Loucy (cell line): ENCODE measurements at regions not wholly inside any gene's neighbourhood (a gene's known extent, or its start where the extent isn't known, plus 50 kb on each side); places are given as distances from the start of the nearest gene placed in this dataset.

Experiments
- H2AFZ ChIP-seq: fragments of 200-600 bp; sonication (generic); 2 replicates; pipeline ENCODE4 v1.6.0; 2016; ENCODE audit warnings: antibody characterized with exemption, mild to moderate bottlenecking, low read length, moderate library complexity
- H3F3A ChIP-seq: fragments of 200-600 bp; 2 replicates; pipeline ENCODE4 v1.6.0; 2016; ENCODE audit warnings: antibody characterized with exemption, low read depth, mild to moderate bottlenecking
- H3K27me3 ChIP-seq: fragments of 200-600 bp; sonication (generic); 2 replicates; pipeline ENCODE4 v1.6.1; 2014; ENCODE audit warnings: low read length, mild to moderate bottlenecking; ENCODE audit not compliant: insufficient read depth, poor library complexity, severe bottlenecking
- H3K36me3 ChIP-seq: fragments of 200-600 bp; sonication (generic); 2 replicates; pipeline ENCODE4 v1.6.1; 2016; ENCODE audit warnings: low read length; ENCODE audit not compliant: insufficient read depth
- H3K4me1 ChIP-seq: fragments of 200-600 bp; sonication (generic); 2 replicates; pipeline ENCODE4 v1.5.1; 2014; ENCODE audit warnings: low read length, mild to moderate bottlenecking; ENCODE audit not compliant: insufficient read depth, poor library complexity, severe bottlenecking
- H3K4me2 ChIP-seq: fragments of 200-600 bp; sonication (generic); 2 replicates; pipeline ENCODE4 v1.6.0; 2014; ENCODE audit warnings: antibody characterized with exemption, low read length, low read depth, mild to moderate bottlenecking; ENCODE audit not compliant: poor library complexity, severe bottlenecking
- H3K4me3 ChIP-seq: fragments of 200-600 bp; sonication (generic); 2 replicates; pipeline ENCODE4 v1.5.1; 2014; ENCODE audit warnings: low read length, mild to moderate bottlenecking, mixed read lengths; ENCODE audit not compliant: poor library complexity, severe bottlenecking
- H3K79me2 ChIP-seq: fragments of 200-600 bp; sonication (generic); 2 replicates; pipeline ENCODE4 v1.6.1; 2014; ENCODE audit warnings: low read length; ENCODE audit not compliant: insufficient read depth
- H3K9ac ChIP-seq: fragments of 200-600 bp; sonication (generic); 2 replicates; pipeline ENCODE4 v1.6.0; 2014; ENCODE audit warnings: mild to moderate bottlenecking, low read depth, low read length, moderate library complexity; ENCODE audit not compliant: poor library complexity, severe bottlenecking
- H3K9me2 ChIP-seq: fragments of 200-600 bp; sonication (generic); replicated peaks from 2 replicates; pipeline ENCODE4 v1.6.1; 2016; ENCODE audit warnings: low read depth, low read length, mixed read lengths
- H3K9me3 ChIP-seq: fragments of 200-600 bp; sonication (generic); 2 replicates; pipeline ENCODE4 v1.6.1; 2014; ENCODE audit warnings: mild to moderate bottlenecking, antibody characterized with exemption, low read length, low read depth; ENCODE audit not compliant: insufficient read depth
- H4K20me1 ChIP-seq: fragments of 200-600 bp; sonication (generic); 2 replicates; pipeline ENCODE4 v1.6.0; 2014; ENCODE audit warnings: antibody characterized with exemption, low read length, mild to moderate bottlenecking; ENCODE audit not compliant: insufficient read depth, poor library complexity, severe bottlenecking
- EZH2phosphoT487 ChIP-seq: fragments of 200-600 bp; IDR thresholded peaks from 2 replicates; pipeline ENCODE4 v1.6.1; 2018; ENCODE audit warnings: antibody characterized with exemption, mild to moderate bottlenecking, moderate library complexity, borderline replicate concordance
- TF ChIP-seq, protein P1 (sequence below): fragments of 200-600 bp; sonication (generic); conservative IDR thresholded peaks from 2 replicates; pipeline ENCODE4 v1.5.1; 2014; ENCODE audit warnings: mild to moderate bottlenecking, antibody characterized with exemption, low read length

DNA sequence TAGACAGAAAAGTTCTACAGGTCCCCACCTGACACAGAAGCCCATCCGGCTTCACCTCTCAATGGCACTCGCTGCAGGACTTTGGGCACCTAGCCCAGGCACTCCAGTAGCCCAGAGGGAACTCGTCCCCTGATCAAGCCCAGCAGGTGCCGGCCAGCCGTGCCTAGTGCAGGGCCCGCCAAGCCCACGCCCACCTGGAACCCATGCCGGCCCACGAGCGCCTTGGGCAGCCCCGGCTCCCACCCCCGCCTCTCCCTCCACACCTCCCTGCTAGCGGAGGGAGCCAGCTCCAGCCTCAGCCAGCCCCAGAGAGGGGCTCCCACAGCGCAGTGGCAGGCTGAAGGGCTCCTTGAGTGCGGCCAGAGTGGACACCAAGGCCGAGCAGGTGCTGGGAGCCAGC lies 268.8 kb downstream of the SLITRK1 start:
- Histone ChIP-seq H3K4me3 (no peak overlapping the region), H3K27me3 (no peaks in the 10 kb centered on the region), H3K4me2 (no peak overlapping the region), H3K9me2 (no peaks in the 10 kb centered on the region), H3K9me3 (no peaks in the 10 kb centered on the region), H4K20me1 (no peaks in the 10 kb centered on the region), H3K9ac (no peak overlapping the region), H3K4me1 (no peaks in the 10 kb centered on the region), H3F3A (no peaks in the 10 kb centered on the region), H2AFZ (no peak overlapping the region), H3K79me2 (no peaks in the 10 kb centered on the region), H3K36me3 (no peaks in the 10 kb centered on the region)
- TF ChIP-seq, protein P1, sequence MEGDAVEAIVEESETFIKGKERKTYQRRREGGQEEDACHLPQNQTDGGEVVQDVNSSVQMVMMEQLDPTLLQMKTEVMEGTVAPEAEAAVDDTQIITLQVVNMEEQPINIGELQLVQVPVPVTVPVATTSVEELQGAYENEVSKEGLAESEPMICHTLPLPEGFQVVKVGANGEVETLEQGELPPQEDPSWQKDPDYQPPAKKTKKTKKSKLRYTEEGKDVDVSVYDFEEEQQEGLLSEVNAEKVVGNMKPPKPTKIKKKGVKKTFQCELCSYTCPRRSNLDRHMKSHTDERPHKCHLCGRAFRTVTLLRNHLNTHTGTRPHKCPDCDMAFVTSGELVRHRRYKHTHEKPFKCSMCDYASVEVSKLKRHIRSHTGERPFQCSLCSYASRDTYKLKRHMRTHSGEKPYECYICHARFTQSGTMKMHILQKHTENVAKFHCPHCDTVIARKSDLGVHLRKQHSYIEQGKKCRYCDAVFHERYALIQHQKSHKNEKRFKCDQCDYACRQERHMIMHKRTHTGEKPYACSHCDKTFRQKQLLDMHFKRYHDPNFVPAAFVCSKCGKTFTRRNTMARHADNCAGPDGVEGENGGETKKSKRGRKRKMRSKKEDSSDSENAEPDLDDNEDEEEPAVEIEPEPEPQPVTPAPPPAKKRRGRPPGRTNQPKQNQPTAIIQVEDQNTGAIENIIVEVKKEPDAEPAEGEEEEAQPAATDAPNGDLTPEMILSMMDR = no peak
- no peak for TF ChIP-seq EZH2phosphoT487

DNA sequence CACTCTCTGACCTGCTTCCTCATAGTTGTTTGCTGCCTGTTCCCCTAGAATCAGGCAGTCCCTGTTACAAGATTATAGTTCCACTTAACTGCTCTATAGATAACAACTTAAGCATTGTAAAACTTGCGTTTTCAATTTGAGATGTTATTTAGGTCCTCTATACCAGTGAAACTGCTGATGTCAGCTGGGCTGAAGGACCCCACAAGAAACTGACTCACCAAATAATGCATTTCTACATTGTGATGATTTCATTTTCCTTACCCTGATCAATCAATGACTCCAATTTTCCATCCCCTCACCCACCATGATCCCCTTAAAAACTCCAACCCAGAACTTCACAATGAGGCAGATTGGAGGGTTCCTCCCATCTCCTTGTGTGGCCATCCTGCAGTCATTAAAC lies 280.7 kb downstream of the SLITRK1 start:
- H4K20me1 ChIP-seq = no peaks in the 10 kb centered on the region
- no peaks in the 10 kb centered on the region for H3K79me2 ChIP-seq
- no peaks in the 10 kb centered on the region for H3K4me1 ChIP-seq
- H3K4me2 ChIP-seq = no peak overlapping the region
- no peaks in the 10 kb centered on the region for H3K36me3 ChIP-seq
- no peaks in the 10 kb centered on the region for H3K9me3 ChIP-seq
- H3F3A ChIP-seq = no peaks in the 10 kb centered on the region
- no peaks in the 10 kb centered on the region for H3K27me3 ChIP-seq
- no peak overlapping the region for H3K9ac ChIP-seq
- no peaks in the 10 kb centered on the region; the same call in 1 of the 2 replicates for H3K9me2 ChIP-seq
- no peak for TF ChIP-seq EZH2phosphoT487
- TF ChIP-seq, protein P1 = no peak
- H3K4me3 ChIP-seq = no peak overlapping the region
- H2AFZ ChIP-seq = no peak overlapping the region

DNA sequence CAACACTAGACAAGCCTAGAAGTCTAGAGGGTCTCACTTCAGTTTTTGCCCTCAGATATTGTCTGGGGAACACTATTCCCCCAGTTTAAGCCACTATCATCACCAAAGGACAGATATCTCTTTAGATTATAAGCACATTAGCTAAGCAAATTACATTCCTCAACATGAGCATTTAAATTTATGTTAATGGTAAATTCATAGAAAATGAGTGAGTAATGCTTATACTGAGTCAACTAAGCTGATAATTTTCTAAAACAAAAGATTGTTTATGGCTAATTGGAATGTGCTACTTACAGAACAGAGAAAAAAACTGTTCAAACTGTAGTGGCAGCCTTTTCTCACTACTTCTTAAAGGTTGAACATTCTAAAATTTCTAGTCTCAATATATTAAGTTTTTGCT lies 290.2 kb downstream of the SLITRK1 start:
- Histone ChIP-seq H3K4me3 (no peak overlapping the region), H3K36me3 (no peaks in the 10 kb centered on the region), H3K27me3 (no peaks in the 10 kb centered on the region), H4K20me1 (no peaks in the 10 kb centered on the region), H3K9me3 (no peaks in the 10 kb centered on the region), H3K4me2 (no peak overlapping the region), H3K9me2 (no peaks in the 10 kb centered on the region), H2AFZ (no peak overlapping the region), H3K79me2 (no peaks in the 10 kb centered on the region), H3K9ac (no peak overlapping the region), H3F3A (no peaks in the 10 kb centered on the region), H3K4me1 (no peaks in the 10 kb centered on the region)
- no peak for TF ChIP-seq EZH2phosphoT487
- TF ChIP-seq, protein P1 = no peak
